Endothelial cell of umbilical vein (primary cell): ENCODE measurements at regions not wholly inside any gene's neighbourhood (a gene's known extent, or its start where the extent isn't known, plus 50 kb on each side); places are given as distances from the start of the nearest gene placed in this dataset.

Experiments used
- CTCF ChIP-seq, 2 donors: IDR thresholded peaks; 1 replicate in 1 of 2; 2 replicates in 1 of 2; pipeline ENCODE4 v1.5.1; 2011; ENCODE audit warnings: low read length in 2 of 2, mild to moderate bottlenecking in 2 of 2, moderate library complexity in 2 of 2, control low read depth in 1 of 2, inconsistent platforms in 1 of 2, low read depth in 1 of 2; ENCODE audit not compliant: insufficient read depth in 1 of 2; ENCODE audit errors: extremely low read depth in 1 of 2
- EZH2 ChIP-seq: IDR thresholded peaks from 2 replicates; pipeline ENCODE4 v1.6.1; 2012; ENCODE audit warnings: borderline replicate concordance, low read depth, mild to moderate bottlenecking, moderate library complexity, low read length, inconsistent platforms; ENCODE audit not compliant: severe bottlenecking
- FOS ChIP-seq: IDR thresholded peaks from 2 replicates; pipeline ENCODE4 v1.6.1; 2011; ENCODE audit warnings: mild to moderate bottlenecking, low read length, moderate library complexity, borderline replicate concordance; ENCODE audit not compliant: insufficient read depth
- MAX ChIP-seq: IDR thresholded peaks from 2 replicates; pipeline ENCODE4 v1.6.1; 2011; ENCODE audit not compliant: insufficient read depth, insufficient read length
- POLR2A ChIP-seq: IDR thresholded peaks from 2 replicates; pipeline ENCODE4 v1.6.1; 2012; ENCODE audit warnings: low read depth, mild to moderate bottlenecking, control low read depth, low read length
- POLR2AphosphoS5 ChIP-seq: IDR thresholded peaks from 2 replicates; pipeline ENCODE4 v1.6.1; 2012; ENCODE audit warnings: low read depth, mild to moderate bottlenecking, control low read depth, low read length, moderate library complexity; ENCODE audit not compliant: insufficient read depth

- TF ChIP-seq CTCF (IDR thresholded peaks at IDR 0.05; ENCODE audit: extremely low read depth in 1 of 2, insufficient read depth in 1 of 2, low read depth in 1 of 2, low read length in 2 of 2), result no peak
- TF ChIP-seq MAX, result no peak
- no peak for TF ChIP-seq POLR2AphosphoS5
- TF ChIP-seq POLR2A, result no peak
- TF ChIP-seq EZH2, result no peak
- TF ChIP-seq FOS, result no peak
Observed at GRCh38 chr15:77904436-77904821, 173.1 kb downstream of the TBC1D2B start.
